GM19467 (cell line): ENCODE measurements at regions not wholly inside any gene's neighbourhood (a gene's known extent, or its start where the extent isn't known, plus 50 kb on each side); places are given as distances from the start of the nearest gene placed in this dataset.

Experiments
- ATAC-seq: cut with Tn5 transposase; IDR thresholded peaks from one replicate; pipeline ENCODE4 v1.9.1; 2021; ENCODE audit warnings: mild to moderate bottlenecking, moderate library complexity; ENCODE audit not compliant: unreplicated experiment

- no peak for ATAC-seq
Measured at GRCh38 chr4:123788577-123788976, 392.0 kb downstream of the SPRY1 start.

GRCh38 chr4:123790681-123791080, 394.1 kb downstream of the SPRY1 start:
- no peak for ATAC-seq

DNA sequence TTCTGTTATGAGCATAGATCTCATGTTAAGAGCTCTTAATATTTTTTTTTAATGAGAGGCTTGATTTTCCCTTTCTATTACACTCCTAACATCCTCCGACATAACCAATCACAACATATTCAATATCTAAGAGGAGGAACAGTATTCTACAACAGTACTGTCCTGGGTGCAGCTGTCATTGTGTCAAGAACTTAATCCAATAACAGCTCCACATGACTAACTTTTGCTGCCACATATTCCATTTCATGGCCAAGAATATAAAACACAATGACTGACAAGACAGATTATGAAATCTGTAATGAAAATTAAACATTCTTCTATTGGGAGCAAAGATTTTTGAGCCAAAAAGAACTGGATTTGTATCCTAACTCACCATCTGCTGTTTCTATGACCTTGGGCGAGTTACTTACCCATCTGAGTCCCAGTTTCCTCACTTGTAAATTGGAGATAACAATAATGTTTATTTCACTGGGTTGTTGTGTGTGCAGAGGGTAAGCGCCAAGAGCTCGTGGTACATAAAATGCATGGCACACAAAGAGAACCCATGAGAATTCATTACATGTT, 405.6 kb downstream of the SPRY1 start:
- no peak for ATAC-seq

DNA sequence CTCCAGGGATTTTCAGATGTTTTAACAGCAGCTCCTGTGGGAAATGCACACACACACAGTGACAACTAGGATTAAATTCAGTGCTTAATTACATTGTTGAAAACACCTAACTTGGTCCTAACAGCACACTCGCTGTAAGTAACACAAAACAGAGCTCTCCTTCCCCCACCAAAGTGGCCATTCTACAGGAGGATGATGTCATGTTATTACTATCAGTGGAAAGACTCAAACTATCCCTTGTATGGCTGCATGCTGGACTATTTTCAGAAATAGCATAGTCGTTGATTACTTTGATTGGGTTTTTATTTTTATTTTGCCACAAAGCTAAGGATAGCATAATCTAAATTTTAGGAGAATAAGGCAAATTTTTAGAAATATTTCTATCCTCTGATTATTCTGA, 406.3 kb downstream of the SPRY1 start:
- ATAC-seq = no peak

GRCh38 chr4:123804196-123804721, 407.7 kb downstream of the SPRY1 start:
- no peak for ATAC-seq

DNA sequence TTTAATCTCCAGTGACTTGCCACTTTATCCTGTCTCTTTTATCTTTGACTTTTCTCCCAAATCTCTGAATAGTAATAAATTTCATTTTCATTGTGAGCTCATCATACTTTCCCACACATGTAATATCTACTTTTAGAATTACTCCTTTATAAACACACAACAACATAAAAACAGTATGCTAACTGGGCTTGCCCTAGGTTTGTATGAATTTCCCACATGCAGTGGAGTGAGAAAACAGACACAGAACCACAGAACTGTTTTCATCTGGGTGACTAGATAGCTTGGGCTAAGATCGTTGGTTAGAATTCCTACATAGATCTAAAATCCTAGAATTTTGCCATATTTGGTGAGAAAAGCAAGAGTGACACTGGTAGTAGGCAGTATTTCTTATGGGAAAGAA, 409.5 kb downstream of the SPRY1 start:
- no peak for ATAC-seq

GRCh38 chr4:123807187-123807586, 410.6 kb downstream of the SPRY1 start:
- ATAC-seq = no peak

- ATAC-seq = no peak
Measured at GRCh38 chr4:123807866-123808265, 411.3 kb downstream of the SPRY1 start.

- no peak for ATAC-seq
Measured at GRCh38 chr4:123809864-123810263, 413.3 kb downstream of the SPRY1 start.

GRCh38 chr4:123812066-123812390, 415.4 kb downstream of the SPRY1 start:
- no peak for ATAC-seq

DNA sequence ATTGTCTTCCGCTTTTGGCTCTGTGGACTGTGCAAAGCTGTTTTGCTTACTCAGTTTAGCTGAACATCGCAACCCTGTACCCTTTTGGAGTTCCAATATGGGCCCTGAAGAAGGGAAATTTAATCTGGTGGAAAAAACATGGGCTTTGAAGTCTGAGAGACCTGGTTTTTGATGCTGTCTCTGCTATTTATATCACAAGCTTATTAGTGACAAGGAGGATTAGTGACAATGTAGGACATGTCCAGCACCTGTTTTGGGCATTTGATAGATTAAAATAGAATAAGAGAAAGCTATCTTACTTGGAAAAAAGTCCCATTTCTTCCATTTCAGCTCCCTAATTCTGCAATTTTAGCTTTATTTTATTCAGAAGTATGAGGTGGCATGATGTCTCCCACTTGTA, 417.3 kb downstream of the SPRY1 start:
- no peak for ATAC-seq

- ATAC-seq = no peak
Measured at GRCh38 chr4:123816462-123816861, 419.9 kb downstream of the SPRY1 start.

GRCh38 chr4:123817025-123817688, 420.6 kb downstream of the SPRY1 start:
- ATAC-seq = no peak

GRCh38 chr4:123819362-123820035, 422.9 kb downstream of the SPRY1 start:
- ATAC-seq = no peak

- ATAC-seq = no peak
Measured at GRCh38 chr4:123821861-123822260, 425.3 kb downstream of the SPRY1 start.

DNA sequence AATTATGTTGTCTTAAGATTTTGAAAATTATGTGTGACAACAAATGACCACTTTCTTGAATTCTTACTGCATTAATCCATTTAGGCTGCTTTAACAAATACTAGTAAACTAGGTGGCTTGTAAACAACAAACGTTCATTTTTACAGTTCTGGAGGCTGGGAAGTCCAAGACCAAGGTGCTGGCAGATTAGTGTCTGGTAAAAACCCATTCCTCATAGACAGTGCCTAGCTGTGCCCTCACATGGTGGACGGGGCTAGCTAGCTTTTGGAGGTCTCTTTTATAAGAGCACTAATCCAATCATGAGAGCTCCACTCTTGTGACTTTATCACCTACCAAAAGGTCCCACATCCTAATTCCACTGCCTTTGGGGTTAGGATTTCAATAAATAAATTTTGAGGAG, 425.8 kb downstream of the SPRY1 start:
- ATAC-seq = no peak

DNA sequence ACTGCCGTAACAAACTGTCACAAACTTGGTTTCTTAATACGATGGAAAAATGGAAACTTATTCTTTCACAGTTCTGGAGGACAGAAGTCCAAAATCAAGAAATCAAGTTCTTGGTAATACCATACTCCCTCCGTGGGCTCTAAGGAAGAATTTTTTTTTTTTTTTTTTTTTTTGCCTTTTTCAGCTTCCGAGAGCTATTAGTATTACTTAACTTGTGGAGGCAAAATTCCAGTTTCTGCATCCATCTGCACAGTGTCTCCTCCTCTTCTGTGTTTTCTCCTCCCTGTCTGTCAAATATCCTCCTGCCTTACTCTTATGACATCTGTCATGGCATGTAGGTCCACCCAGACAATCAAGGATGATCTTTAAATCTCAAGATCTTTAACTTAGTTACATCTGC, 426.6 kb downstream of the SPRY1 start:
- no peak for ATAC-seq

GRCh38 chr4:123824524-123824923, 427.9 kb downstream of the SPRY1 start:
- no peak for ATAC-seq

GRCh38 chr4:123825596-123826291, 429.1 kb downstream of the SPRY1 start:
- ATAC-seq = no peak

GRCh38 chr4:123826896-123827295, 430.3 kb downstream of the SPRY1 start:
- no peak for ATAC-seq

- no peak for ATAC-seq
Measured at GRCh38 chr4:123827511-123827910, 430.9 kb downstream of the SPRY1 start.

- no peak for ATAC-seq
Measured at GRCh38 chr4:123830930-123831329, 434.3 kb downstream of the SPRY1 start.
